HK-2 (cell line): ENCODE measurements at regions not wholly inside any gene's neighbourhood (a gene's known extent, or its start where the extent isn't known, plus 50 kb on each side); places are given as distances from the start of the nearest gene placed in this dataset.
"Not testable (repeated sequence)": the region's sequence is repeated elsewhere in the genome, so short reads cannot be mapped to it uniquely, and the experiment has no call there.

Experiments
- DNase-seq: peaks from one replicate; pipeline ENCODE4 v3.0.0-alpha.2; 2018; ENCODE audit not compliant: unreplicated experiment

DNA sequence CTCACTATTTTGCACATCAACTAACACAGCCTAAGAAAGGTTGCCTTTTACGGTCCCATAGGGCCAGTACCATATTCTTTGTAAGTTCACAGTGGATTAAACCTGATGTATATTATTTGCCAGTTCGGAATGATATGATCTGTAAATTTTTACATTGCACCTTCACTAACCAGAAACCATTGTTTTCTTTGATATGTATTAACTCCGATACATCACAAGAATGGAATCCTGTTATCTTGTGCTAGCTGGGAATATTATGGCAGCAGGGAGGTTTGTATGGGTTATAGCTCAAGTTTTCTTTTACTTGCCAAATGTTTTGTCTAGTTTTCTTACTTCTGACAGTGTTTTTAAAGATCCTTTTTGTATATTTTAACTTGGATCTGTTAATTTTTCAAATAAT lies 51.4 kb upstream of the S1PR1 start:
- no peak for DNase-seq

DNA sequence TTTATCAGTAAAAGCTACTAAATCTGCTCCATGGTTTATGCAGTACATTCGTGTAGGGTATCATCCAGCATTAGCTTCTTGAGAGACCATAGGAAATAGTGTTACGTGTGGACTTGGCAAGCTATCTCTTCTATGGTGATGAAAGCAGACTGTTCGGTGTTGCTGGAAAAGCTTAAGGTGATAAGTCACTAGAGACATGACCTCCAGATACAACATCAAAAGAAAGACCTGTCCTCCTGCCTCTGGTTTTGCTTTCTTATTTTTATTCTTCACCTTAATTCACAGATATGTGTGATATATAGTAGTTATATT lies 53.5 kb upstream of the S1PR1 start:
- no peak for DNase-seq

DNA sequence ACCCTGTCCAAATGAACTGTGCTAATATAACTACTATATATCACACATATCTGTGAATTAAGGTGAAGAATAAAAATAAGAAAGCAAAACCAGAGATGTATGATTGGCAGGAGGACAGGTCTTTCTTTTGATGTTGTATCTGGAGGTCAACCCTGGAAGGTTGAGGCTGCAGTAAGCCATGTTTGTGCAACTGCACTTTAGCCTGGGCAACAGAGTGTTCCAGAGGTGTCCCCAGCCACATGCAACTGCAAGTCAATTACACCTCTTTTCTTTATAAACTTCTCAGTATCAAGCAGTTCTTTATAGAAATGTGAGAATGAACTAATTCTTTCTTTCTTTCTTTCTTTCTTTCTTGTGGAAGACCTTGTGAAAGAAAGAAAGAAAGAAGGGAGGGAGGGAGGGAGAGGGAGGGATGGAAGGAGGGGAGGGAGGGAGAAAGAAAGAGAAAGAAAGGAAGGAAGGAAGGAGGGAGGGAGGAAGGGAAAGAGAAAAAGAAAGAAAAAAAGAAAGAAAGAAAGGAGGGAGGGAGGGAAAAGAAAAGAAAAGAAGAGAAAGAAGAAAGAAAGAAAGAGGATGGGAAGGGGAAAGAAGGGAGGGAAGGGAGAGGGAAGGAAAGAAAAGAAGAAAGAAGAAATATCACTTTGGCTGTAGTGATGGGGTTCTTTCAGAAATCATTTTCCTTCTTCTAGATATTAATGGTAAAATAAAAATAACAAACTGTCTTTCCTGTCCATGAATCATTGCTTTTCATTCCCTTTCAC lies 54.0 kb upstream of the S1PR1 start:
- DNase-seq: no peak

DNA sequence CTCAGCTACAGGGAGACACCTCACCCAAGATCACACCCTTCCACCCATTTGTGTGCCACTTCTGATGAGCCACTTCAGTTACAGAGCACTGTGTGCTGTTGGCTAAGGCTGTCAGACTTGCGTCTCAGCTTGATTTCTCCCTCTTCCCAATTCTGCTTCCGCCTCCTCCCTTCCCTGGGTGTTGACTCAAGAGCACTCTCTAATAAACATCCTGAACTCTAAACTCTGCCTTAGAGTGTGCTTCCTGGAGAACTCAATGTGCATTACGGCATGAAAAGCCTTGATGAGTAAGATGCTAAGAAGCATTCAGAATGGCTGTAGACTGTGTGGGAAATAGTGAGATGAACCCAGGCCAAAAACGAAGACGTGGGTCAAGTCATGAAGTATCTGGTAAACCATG lies 54.9 kb upstream of the S1PR1 start:
- no peak for DNase-seq

DNA sequence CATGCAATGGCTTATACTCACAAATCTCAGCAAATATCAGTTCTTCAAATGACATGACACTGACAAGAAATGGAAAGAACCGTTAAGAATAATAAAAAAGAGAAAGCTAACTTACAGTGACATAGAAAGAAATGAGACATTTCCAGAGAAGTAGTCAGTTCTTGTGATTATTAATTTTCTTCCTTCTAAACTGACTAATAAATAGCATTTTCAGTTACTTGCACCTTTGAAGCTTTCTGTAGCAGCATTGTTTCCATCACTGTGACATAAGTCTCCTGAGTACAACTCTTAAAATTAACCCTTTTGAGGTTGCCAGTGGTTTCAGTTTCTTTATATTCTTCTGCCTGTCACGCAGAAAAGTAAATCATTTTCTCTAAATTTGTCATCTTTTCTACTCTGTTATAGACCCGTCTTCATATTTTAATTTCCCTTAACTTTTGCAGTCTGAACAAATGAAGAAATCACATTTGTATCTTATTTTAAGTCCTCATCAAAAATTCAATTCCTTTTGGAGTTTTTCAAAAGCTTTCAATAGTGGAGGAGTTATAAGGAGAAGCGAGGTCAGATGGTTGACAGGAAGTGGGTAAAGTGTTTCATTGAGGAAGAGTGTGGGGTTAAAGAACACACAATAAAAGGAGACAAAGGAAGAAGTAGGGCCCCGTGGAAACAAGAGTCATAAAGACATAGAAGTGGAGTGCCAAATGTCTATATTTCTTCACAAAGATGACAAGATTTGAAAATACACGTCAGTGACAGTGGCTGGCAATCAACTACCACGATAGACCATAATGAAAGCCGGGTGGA lies 57.9 kb upstream of the S1PR1 start:
- no peak for DNase-seq

DNA sequence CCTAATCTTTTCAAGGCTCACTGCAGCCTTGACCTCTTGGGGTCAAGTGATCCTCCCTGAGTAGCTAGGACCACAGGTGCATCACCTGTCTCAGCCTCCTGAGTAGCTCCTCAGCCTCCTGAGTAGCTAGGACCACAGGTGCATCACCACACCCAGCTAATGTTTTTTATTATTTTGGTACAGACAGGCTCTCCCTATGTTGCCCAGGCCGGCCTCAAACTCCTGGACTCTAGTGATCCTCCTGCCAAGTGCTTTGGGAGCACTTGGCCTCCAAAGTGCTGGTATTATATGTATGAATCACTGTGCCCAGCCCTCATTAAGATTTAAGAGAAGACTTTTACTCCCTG lies 58.5 kb upstream of the S1PR1 start:
- no peak for DNase-seq

DNA sequence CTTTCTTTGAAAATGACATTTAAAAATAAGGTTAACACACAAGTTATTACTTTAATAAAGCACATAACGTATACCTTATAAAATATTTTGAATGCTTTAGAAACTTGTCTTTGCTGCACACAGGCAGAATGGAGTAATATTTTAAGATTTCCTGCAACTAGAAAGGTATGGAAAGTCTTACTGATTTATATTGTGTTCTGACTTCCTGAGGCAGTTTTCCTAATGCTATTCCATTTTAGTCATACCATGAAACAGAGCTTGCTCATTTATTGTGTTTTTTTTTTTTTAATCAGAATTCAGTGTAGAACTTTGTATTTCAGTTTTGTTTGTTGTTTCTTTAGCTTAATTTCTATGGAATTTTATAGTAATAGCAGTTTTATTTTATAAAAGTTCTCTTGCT lies 60.9 kb upstream of the S1PR1 start:
- no peak for DNase-seq

DNA sequence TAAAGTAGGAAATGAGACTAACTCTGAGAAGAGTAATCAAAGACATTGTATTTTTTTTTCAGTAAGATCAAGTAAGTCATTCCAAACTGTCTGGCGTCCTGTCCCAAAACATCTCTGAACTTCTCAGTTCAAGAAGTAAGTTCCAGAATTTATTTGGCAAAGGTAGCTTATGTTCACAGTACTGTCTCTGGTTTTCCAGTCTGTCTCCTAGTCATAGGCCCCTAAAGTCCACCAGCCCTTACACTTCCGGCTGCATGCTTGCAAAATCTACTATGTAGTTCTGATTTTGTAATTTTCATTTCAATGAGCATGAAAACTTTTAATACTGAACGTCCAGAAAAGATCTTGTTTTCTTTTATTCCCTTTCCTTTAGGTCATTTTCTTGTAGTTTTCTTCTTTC lies 61.4 kb upstream of the S1PR1 start:
- DNase-seq: no peak

DNA sequence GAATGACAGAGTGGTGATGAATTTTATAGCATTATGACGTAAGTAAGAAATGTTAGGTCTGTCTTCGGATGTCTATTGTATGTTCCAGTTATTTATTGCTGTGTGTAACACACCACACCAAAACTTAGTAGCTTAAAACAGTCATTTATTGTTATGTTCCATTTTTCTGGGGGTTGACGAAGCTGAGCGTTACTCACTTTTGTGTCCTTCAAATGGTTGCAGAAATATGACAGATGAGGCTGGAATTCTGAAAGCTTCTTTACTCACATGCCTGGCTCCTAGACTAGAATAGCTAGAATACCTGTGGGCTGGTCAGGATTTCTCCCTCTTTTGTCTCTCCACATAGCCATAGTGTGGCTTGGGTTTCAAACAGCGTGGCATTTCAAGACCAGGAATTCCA lies 62.1 kb upstream of the S1PR1 start:
- peak; percentile 41 for DNase-seq

DNA sequence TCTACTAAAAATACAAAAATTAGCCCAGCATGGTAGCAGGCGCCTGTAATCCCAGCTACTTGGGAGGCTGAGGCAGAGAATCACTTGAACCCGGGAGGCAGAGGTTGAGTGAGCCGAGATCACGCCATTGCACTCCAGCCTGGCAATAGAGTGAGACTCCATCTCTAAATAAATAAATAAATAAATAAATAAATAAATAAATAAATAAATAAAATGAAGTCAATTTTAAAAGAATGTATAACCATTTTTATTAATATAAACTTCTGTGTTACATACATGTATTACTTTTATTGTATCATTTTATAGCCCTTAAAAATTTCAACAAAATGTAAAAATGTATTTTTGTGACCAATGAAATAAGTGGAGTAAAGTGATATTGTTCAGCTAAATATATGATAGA lies 62.5 kb upstream of the S1PR1 start:
- not testable (repeated sequence) for DNase-seq

DNA sequence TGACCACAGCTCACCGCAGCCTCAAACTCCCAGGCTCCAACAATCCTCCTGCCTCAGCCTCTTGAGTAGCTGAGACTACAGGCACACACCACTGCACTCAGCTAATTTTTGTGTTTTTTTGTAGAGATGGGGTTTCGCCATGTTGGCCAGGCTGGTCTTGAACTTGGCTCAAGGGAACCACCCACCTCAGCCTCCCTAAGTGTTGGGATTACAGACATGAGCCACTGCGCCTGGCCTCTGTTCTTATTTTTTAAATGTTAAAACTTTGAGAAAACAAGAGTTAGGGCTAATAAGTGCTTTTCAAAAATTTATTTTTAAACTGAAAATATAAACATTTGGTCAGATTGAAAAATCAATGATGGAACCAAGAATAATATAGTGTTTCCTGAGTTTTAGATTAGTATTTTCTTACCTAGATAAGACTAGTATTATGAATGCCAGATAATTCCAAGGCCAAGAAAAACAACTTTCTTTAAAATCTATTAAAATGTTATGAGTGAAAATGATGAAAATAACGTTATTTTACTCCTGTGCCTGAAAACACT lies 66.2 kb upstream of the S1PR1 start:
- DNase-seq: no peak

DNA sequence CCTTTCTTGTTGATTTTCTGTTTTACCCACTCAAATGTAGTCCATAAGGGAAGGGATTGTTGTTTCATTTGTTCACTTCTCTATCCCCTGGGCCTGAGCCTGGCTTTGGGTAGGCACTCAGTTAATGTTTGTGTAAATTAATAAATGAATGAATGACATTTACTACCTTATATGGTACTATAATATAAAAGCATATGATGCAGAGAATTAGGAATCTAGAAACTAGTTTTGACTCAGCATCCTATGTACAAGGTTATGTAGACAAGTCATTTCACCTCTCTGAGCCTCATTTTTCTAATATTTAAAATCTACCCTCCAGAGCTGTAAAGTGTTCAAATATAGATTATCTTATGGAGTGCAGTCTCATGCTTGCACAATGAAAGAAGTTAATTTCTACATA lies 68.9 kb upstream of the S1PR1 start:
- DNase-seq: no peak

DNA sequence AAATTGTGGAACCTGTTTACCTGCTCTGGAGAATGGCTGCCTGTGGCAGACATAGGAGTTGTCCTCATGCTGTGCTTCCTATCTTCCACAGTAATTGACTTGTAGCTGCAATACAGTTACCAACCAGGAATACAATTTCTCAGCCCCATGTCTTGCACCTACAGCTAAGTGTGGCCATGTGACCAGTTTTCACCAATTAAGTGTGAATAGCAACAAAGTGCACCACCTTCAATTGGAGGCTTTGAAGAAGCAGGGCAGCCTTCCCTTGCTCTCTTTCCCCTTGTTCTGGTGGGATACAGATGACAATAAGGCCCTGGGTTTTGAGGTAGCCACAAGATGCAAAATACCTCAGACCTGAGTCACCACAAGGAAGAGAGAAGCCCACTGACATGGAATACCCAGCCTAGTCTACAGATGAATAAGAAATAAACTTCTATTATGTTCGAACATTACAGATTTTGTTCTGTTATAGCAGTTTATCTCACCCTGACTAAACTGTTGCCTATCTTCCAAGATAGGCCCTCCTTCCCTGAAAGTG lies 70.2 kb upstream of the S1PR1 start:
- no peak for DNase-seq

DNA sequence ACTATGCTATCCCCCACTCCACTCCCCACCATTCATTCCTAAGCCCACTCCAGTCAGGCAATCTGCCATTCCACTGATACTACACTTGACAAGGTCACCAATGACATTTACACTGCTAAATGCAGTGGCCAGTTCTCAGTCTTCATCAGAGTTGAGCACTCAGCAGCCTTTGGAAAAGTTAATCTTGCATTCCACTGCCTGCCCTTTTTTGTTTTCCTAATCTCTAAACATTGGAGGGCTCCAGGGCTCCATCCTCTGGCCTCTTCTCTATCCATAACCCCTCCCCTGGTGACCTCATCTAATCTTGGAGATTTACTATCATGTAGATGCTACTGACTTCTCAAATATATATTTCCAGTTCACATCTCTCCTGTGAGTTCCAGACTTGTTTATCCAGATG lies 70.9 kb upstream of the S1PR1 start:
- DNase-seq: no peak

DNA sequence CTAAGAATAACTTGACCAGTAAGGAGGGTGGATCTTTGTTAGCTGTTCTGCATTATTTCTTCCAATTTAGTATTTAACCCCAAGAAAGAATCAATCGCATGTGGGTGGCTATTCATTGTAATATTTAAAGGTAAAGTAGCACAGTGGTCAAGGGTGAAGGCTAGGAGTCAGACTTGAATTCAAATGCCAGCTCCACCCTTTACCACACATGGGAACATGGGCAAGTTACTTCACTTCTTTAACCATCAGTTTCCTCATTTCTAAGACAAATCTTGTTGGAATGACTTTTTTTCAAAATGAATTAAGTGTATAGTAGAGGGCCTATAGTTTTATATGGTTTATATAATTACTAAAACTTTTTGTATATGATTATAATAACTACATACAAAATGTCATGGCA lies 71.3 kb upstream of the S1PR1 start:
- no peak for DNase-seq

DNA sequence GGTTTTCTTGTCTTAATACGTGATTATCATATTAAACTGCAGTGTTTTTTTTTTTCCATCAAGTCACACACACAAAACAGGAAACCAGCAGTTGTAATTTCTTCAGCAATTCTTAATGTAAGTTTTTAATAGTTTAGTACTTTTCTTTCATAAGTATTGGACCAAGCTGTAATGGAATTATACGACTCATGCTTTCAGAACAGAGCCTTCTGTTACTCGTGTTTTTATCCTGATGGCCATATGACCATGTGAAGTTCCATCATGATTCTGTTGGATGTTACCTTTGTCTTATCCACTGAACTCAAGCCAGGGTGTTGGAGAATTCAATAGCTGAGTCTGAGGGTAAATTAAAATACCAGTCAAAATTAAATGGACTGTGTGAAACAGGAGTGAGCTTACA lies 72.0 kb upstream of the S1PR1 start:
- DNase-seq: no peak

DNA sequence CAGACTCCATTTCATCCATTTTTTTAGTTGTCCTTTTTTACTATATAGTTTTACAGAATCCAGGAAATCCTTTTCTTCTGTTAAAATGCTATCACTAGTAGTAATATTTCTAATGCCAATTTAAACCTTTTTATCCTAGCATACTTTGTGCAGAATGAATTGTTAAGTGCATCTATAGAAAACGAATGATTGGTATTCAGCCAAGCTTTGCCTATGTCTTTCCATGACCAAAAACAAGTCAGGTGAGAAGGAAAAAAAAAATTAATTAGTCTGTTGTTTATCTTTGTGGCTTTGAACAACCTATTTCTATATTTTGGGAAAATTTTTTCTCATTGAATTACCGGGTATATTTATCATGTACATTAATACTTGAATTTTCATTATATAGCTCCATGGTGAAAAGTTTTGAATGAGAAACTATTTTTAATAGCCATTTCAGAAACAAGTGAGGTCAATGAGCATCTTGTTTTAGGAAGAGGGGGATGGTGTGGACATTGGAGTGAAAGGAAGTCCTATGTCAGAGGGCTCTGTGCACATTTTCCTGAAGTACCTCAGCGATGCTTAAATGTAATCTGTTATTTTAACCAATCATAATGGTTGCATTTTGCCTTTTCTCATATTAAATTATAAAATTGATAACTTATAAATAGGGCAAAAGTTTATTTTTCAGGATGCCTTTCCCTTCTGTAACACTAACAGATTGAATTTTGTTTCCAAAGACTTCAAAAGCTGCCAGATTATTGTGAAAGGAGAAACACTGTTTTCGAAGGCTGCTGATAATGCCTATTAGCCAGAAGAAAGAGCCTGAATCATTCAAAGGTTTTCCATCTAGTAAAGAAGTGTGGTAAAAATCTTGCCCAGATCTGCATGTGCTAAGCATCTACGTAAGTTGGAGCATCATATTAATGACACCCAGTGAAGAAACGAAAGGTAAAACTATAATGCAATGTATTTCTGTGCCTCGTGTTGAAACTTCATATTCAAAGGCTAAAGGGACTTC lies 73.8 kb upstream of the S1PR1 start:
- DNase-seq: no peak

DNA sequence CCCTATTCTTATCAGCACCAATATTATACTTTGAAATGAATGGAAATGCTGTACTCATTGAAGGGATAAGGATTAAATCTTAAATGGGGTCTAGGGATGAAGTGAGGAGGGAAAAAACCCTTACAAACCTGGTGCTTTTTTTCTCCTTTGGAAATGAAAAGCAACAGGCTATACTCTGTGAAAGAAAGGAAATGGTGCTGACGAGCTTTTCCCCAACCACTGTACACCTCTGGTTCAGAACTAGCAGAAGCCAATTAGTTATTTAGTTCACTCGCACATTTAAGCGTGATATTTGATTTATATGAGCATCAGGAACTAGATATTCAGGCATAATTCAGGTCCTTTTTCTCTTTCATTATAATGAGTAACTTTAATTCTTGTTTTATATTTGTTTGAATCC lies 74.5 kb upstream of the S1PR1 start:
- DNase-seq: no peak

DNA sequence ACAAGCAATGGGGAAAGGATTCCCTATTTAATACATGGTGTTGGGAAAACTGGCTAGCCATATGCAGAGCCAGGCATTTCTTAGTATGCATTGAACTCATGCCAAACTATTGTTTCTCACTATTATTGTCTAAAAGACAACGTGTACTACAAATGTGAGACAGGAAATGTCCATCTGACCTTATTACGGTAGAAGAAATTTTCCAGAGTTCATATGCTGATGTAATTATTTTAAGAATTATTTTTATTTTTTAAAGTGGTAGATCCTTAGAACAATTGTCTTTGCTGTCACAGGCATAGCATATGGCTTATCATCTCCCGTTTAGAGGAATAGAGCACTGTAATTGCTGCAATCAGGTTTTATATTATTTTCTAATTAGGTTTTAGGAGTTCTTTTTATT lies 75.2 kb upstream of the S1PR1 start:
- no peak for DNase-seq

DNA sequence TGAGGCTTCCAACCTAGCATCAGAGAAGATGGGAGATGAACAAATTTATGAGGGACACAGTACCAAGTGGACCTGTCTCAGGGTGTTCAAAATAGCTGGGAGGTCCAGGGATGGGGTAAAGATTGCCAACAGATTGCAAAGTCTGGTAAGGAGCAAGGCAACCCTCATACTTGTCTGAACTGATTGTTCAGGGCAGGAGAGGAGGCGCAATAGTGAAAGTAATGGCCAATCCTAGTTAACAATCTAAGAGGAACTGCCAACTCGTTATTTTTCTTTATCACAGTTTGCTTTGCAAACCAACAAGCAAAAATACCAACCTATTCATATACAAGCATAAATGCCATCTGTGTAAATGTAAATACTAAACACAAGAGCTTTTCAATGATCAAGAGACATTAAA lies 78.4 kb upstream of the S1PR1 start:
- no peak for DNase-seq

DNA sequence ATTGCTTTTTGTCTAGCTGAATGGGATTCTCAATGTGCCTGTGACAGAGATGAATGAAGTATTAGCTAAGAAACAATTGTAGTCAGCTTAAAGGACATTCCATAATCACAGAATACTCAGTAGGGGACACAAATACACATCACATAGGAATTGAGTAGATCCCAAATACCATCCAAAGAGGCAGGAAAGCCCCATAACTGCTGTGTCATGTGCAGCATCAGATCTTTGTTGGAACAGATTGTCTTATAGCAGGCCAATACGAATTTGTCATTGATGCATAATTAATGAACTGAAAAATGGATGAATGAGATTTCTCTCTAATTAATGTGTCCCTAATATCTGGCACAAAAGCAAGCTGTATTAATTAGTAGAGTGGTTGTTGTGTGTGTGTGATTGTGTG lies 82.3 kb upstream of the S1PR1 start:
- no peak for DNase-seq

DNA sequence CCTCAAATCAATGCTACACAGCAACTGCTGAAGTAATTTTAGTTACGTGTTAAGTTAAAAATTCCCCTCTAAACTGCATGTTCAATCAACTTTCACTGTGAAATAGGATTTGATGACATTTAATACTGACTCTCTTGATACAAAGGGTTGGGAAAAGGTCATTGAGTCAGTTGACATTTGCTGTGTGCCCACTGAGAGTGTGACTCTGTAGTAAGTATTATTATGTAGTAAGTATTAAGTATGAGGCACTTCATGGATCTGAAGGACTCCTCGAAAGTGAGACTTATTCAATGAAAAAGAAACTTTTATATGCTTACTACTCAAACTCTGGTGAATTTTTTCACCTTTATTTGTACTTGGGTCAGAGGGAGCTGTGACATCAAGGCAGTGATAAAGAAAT lies 83.1 kb upstream of the S1PR1 start:
- DNase-seq: no peak
